ENCODE measurements at regions not wholly inside any gene's neighbourhood (a gene's known extent, or its start where the extent isn't known, plus 50 kb on each side); places are given as distances from the start of the nearest gene placed in this dataset.
"Not testable (repeated sequence)": the region's sequence is repeated elsewhere in the genome, so short reads cannot be mapped to it uniquely, and the experiment has no call there.

DNA sequence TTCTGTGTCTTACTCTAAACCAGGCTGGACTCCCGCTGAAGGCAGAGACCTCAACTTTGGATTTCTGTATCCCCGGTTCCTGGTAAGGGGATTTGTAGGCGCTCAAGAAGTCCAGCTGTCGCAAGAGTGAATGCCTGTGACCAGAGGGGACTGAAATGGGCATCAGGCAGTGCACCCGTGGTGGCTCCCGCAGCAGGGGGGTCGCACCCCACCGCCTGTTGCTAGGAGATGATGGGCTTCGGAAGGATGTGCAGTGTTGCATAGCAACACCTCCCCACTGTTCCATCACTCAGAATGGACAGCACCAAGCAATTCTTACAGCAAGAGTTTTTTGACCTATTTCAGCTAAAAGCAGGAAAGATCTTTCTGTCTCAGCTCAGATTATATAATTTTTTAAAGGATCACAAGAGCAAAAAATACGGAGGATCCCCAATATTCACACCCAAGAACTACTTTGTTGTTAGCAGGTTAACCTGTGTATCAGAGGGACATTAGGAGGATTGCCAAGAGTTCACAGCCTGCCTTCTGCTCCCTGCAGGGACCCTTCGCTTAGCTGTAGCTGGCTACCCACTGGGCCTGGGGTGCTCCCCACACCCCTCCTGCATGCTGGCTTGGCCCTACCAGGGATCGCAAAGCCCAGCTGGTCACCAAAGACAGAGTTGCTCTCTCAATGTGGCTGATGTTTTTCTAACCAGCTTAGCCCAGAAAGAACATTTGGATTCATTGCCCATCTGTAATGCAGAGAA lies 63.8 kb downstream of the SOWAHC start:
- no peak for DNase-seq (ENCODE audit: low spot score)
- no peak for ATAC-seq (ENCODE audit: low FRiP score)
- TF ChIP-seq, protein P1, sequence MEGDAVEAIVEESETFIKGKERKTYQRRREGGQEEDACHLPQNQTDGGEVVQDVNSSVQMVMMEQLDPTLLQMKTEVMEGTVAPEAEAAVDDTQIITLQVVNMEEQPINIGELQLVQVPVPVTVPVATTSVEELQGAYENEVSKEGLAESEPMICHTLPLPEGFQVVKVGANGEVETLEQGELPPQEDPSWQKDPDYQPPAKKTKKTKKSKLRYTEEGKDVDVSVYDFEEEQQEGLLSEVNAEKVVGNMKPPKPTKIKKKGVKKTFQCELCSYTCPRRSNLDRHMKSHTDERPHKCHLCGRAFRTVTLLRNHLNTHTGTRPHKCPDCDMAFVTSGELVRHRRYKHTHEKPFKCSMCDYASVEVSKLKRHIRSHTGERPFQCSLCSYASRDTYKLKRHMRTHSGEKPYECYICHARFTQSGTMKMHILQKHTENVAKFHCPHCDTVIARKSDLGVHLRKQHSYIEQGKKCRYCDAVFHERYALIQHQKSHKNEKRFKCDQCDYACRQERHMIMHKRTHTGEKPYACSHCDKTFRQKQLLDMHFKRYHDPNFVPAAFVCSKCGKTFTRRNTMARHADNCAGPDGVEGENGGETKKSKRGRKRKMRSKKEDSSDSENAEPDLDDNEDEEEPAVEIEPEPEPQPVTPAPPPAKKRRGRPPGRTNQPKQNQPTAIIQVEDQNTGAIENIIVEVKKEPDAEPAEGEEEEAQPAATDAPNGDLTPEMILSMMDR (IDR thresholded peaks at IDR 0.05) = no peak

DNA sequence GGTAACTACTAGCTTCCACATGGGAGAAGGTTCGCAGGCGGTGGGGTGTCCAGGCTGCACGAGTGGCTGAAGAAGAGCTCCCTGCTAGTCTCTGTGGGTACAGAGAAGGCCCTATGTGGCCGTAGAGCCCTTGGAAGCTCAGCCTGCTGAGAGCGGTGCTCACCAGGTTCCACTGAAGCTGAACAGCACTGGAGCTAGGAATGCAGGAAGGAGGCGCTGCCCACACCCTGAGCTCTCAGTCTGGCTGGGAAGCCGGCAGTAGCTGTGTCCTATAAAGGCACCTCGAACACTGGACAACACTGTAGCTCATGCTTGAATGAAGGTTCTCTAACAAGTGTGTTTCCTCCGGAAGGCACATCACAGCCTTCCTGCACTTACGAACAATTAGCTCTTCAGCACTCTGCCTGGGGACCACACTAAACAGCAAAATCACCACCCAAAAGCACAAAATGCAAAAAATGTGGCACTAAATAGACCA lies 64.6 kb downstream of the SOWAHC start:
- ATAC-seq (ENCODE audit: low FRiP score) = not testable (repeated sequence)

GRCh38 chr2:109679225-109679624 lies 65.1 kb downstream of the SOWAHC start:
- no peak for DNase-seq (ENCODE audit: low spot score)
- ATAC-seq (ENCODE audit: low FRiP score) = no peak
- TF ChIP-seq, protein P1 (IDR thresholded peaks at IDR 0.05) = no peak

More for the DNA sequence above, 64.6 kb downstream of the SOWAHC start:
- DNase-seq (ENCODE audit: low spot score) = not testable (repeated sequence)

GRCh38 chr2:109679626-109680025 lies 65.5 kb downstream of the SOWAHC start:
- DNase-seq (ENCODE audit: low spot score) = no peak
- no peak for ATAC-seq (ENCODE audit: low FRiP score)
- TF ChIP-seq, protein P1 (IDR thresholded peaks at IDR 0.05) = no peak

DNA sequence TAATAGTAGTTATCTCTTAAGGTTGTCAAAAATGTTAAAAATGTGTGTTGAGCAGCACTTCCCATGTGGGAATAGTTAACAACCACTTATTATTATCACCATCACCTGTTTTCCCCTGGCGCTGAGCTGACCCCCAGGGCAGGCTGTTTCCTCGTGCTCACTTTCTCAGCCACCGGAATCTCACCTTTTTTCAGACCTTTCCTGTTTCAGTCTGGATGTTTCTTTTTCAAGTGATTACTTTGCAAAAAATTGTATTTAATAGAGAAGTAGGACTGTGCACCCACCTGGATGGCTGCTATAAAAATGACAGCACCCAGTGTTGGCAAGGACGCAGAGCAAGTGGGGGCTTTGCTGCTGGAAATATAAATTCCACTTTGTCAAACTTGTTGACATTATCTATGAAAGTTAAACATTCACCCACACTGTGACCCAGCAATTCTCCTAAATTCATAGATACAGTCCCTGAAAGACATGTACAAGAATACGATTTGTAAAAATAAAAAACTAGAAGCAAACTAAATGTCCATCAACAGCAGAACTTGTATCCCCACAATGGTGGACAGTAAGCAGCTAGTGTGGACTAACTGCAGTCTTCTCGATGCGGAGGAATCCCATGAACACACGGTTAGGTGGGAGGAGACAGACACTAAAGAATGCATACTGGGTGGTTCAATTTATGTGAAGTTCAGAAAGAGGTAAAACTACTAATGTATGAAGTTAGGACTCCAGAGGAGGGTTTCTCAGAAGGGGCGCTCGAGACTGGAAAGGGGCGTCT lies 66.5 kb downstream of the SOWAHC start:
- peak; percentile 14 for DNase-seq (ENCODE audit: low spot score)
- no peak for ATAC-seq (ENCODE audit: low FRiP score)
- TF ChIP-seq, protein P1 (IDR thresholded peaks at IDR 0.05) = no peak

- TF ChIP-seq, protein P1 (IDR thresholded peaks at IDR 0.05) = no peak
- no peak for ATAC-seq (ENCODE audit: low FRiP score)
- DNase-seq (ENCODE audit: low spot score) = peak; percentile 7
Measured at GRCh38 chr2:109681633-109682380, 67.6 kb downstream of the SOWAHC start.

DNA sequence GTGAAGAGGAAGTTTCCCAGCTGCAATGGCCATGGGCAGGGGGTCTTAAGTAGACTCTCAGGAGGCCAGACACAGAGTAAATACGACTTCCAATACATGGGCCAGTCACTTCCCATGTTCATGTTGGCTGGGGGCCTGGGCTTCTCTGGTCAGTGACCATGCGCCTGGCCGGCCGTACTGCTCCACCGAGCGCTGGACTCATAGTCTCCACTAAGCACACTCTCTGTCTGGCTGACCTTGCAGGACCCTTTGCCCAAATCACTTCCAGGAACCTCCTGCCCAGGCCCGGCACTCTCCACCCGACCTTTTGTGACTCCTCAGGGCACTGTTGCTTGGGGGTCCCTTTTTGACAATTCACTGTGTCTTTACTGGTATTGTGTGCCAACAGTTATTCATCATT lies 69.3 kb downstream of the SOWAHC start:
- no peak for ATAC-seq (ENCODE audit: low FRiP score)
- TF ChIP-seq, protein P1 (IDR thresholded peaks at IDR 0.05) = no peak
- no peak for DNase-seq (ENCODE audit: low spot score)
